GM12878 (cell line): ENCODE measurements at regions not wholly inside any gene's neighbourhood (a gene's known extent, or its start where the extent isn't known, plus 50 kb on each side); places are given as distances from the start of the nearest gene placed in this dataset.

ENCODE experiments used
- ATAC-seq: fragments of 200-7000 bp; cut with Tn5 transposase; 3 replicates; pipeline ENCODE4 v1.9.1; 2020; ENCODE audit warnings: mild to moderate bottlenecking, moderate library complexity
- BruUV-seq: library from RNA; stranded (reverse); fragments of 400-500 nt; replicated peaks from 2 replicates; lab custom pipeline; 2021; lab: Mats Ljungman, UMichigan
- CTCF ChIA-PET: fragments of 300-600 bp; sonication (Branson Sonifier 250); formaldehyde crosslinking; extraction: SDS; loops from one replicate; lab custom pipeline; 2021; ENCODE audit warnings: inconsistent platforms; lab: Yijun Ruan, JAX
- POLR2A ChIA-PET: fragments of 350-600 bp; formaldehyde crosslinking; extraction: SDS; loops from one replicate; lab custom pipeline; 2021; ENCODE audit warnings: inconsistent platforms; lab: Charles Lee
- RAD21 ChIA-PET: fragments of 300-600 bp; sonication (Branson Sonifier 250); formaldehyde crosslinking; loops from one replicate; lab custom pipeline; 2023; ENCODE audit warnings: antibody characterized with exemption; ENCODE audit not compliant: unreplicated experiment; lab: Charles Lee
- SMC1A ChIA-PET: fragments of 300-600 bp; sonication (Branson Sonifier 250); formaldehyde crosslinking; loops from one replicate; lab custom pipeline; 2023; ENCODE audit not compliant: unreplicated experiment, uncharacterized antibody; lab: Charles Lee
- DNase-seq: peaks from one replicate; pipeline ENCODE4 v3.0.0-alpha.2; 2011; ENCODE audit warnings: low read depth, low spot score
- FAIRE-seq: peaks from 3 replicates; lab custom pipeline; 2011; peaks lifted over from hg19 to GRCh38; lab: Jason Lieb, UNC
- H2AFZ ChIP-seq: 2 replicates; pipeline ENCODE4 v1.6.0; 2011; ENCODE audit warnings: low read depth, low read length, control low read depth; ENCODE audit not compliant: control insufficient read depth
- H3K27ac ChIP-seq: 2 replicates; pipeline ENCODE4 v1.5.1; 2011; ENCODE audit warnings: control low read depth; ENCODE audit not compliant: control insufficient read depth, insufficient read depth
- H3K27me3 ChIP-seq, 2 experiments: replicated peaks in 1 of 2; 2 replicates each; pipeline versions ENCODE4 v1.6.0 to v1.6.1; 2011; ENCODE audit warnings: low read length in 1 of 2; ENCODE audit not compliant: control insufficient read depth in 2 of 2, insufficient read depth in 2 of 2
- H3K36me3 ChIP-seq, 2 experiments: 2 replicates each; pipeline ENCODE4 v1.5.1; 2011; ENCODE audit warnings: low read length in 1 of 2; ENCODE audit not compliant: control insufficient read depth in 2 of 2, insufficient read depth in 2 of 2
- H3K4me1 ChIP-seq: 2 replicates; pipeline ENCODE4 v1.6.1; 2011; ENCODE audit warnings: mild to moderate bottlenecking, low read length, moderate library complexity, mixed read lengths; ENCODE audit not compliant: control insufficient read depth, insufficient read depth
- H3K4me2 ChIP-seq: 2 replicates; pipeline ENCODE4 v1.6.0; 2011; ENCODE audit warnings: control low read depth; ENCODE audit not compliant: control insufficient read depth, insufficient read depth
- H3K4me3 ChIP-seq: fragments of 200-600 bp; sonication (generic); 2 replicates; pipeline ENCODE4 v1.5.1; 2016
- H3K79me2 ChIP-seq: 2 replicates; pipeline ENCODE4 v1.6.0; 2011; ENCODE audit warnings: low read length; ENCODE audit not compliant: control insufficient read depth, insufficient read depth
- H3K9ac ChIP-seq: 2 replicates; pipeline ENCODE4 v1.8.0; 2011; ENCODE audit warnings: low read length, control low read depth, mixed read lengths; ENCODE audit not compliant: control insufficient read depth, insufficient read depth
- H3K9me3 ChIP-seq: replicated peaks from 3 replicates; pipeline ENCODE4 v1.5.1; 2011; ENCODE audit warnings: mild to moderate bottlenecking, low read length; ENCODE audit not compliant: control insufficient read depth, insufficient read depth
- H4K20me1 ChIP-seq: 2 replicates; pipeline ENCODE4 v1.6.0; 2011; ENCODE audit not compliant: control insufficient read depth, insufficient read depth
- CBX5 ChIP-seq: sonication (generic); IDR thresholded peaks from 2 replicates; pipeline ENCODE4 v1.6.1; 2016; ENCODE audit warnings: low read depth, moderate library complexity, mild to moderate bottlenecking, inconsistent platforms
- CREB1 ChIP-seq: IDR thresholded peaks from 2 replicates; pipeline ENCODE4 v1.6.1; 2012; ENCODE audit warnings: low read depth, mild to moderate bottlenecking, inconsistent platforms
- IKZF1 ChIP-seq: fragments of 450-650 bp; conservative IDR thresholded peaks from 2 replicates; pipeline ENCODE4 v1.6.1; 2017; ENCODE audit warnings: antibody characterized with exemption, mild to moderate bottlenecking
- JUND ChIP-seq: IDR thresholded peaks from 2 replicates; pipeline ENCODE4 v1.6.1; 2012; ENCODE audit warnings: low read depth, mild to moderate bottlenecking, low read length, improper control_type of control experiment, moderate library complexity
- NFYA ChIP-seq: IDR thresholded peaks from 2 replicates; pipeline ENCODE4 v1.6.1; 2011; ENCODE audit warnings: low read depth, mild to moderate bottlenecking, low read length, improper control_type of control experiment, borderline replicate concordance
- NR2F1 ChIP-seq: fragments of 450-650 bp; conservative IDR thresholded peaks from 2 replicates; pipeline ENCODE4 v1.6.1; 2017; ENCODE audit warnings: mild to moderate bottlenecking
- NRF1 ChIP-seq: conservative IDR thresholded peaks from 2 replicates; pipeline ENCODE4 v1.6.1; 2011; ENCODE audit warnings: mild to moderate bottlenecking, low read depth, low read length, improper control_type of control experiment
- RAD21 ChIP-seq: IDR thresholded peaks from 2 replicates; pipeline ENCODE4 v1.6.1; 2011; ENCODE audit warnings: mild to moderate bottlenecking, low read depth, low read length, moderate library complexity; ENCODE audit not compliant: insufficient read depth
- RAD51 ChIP-seq: fragments of 450-650 bp; IDR thresholded peaks from 2 replicates; pipeline ENCODE4 v1.6.1; 2016; ENCODE audit warnings: moderate library complexity, mild to moderate bottlenecking, inconsistent platforms
- SIX5 ChIP-seq: IDR thresholded peaks from 2 replicates; pipeline ENCODE4 v1.6.1; 2011; ENCODE audit warnings: mild to moderate bottlenecking, low read depth, low read length, moderate library complexity; ENCODE audit not compliant: severe bottlenecking
- SREBF1 ChIP-seq: IDR thresholded peaks from 2 replicates; pipeline ENCODE4 v1.6.1; 2012; ENCODE audit warnings: mild to moderate bottlenecking, low read length
- TBL1XR1 ChIP-seq: IDR thresholded peaks from 2 replicates; pipeline ENCODE4 v1.6.1; 2012; ENCODE audit warnings: low read depth, low read length, improper control_type of control experiment
- YY1 ChIP-seq: IDR thresholded peaks from 2 replicates; pipeline ENCODE4 v1.6.1; 2011; ENCODE audit warnings: low read depth, mild to moderate bottlenecking, low read length
- ZNF274 ChIP-seq: IDR thresholded peaks from one replicate; pipeline ENCODE4 v1.8.0; 2011; ENCODE audit not compliant: insufficient read length, insufficient read depth
- WGBS: methylation state at CpG from one replicate; pipeline ENCODE4 v1.1.6; 2016; ENCODE audit warnings: low lambda C conversion rate; ENCODE audit not compliant: insufficient replicate concordance, insufficient coverage; ENCODE audit errors: missing lambda C conversion rate; 5-methylcytosine and 5-hydroxymethylcytosine counted together
- in situ Hi-C: fragments of 300-500 bp; cut with MboI; formaldehyde crosslinking; loops from 9 replicates; pipeline ENCODE4 v1.14.3; 2018; ENCODE audit warnings: mixed read lengths
- intact Hi-C: fragments of 100-400 bp; cut with micrococcal nuclease; formaldehyde crosslinking; loops from one replicate; pipeline ENCODE4 v1.14.2; 2022; ENCODE audit not compliant: unreplicated experiment
- TF ChIP-seq, protein P1 (sequence below): IDR thresholded peaks from 2 replicates; pipeline ENCODE4 v1.6.1; 2012; ENCODE audit warnings: low read depth, low read length, improper control_type of control experiment
- TF ChIP-seq, protein P2 (sequence below): fragments of 450-650 bp; IDR thresholded peaks from 2 replicates; pipeline ENCODE4 v1.6.1; 2018; ENCODE audit warnings: borderline replicate concordance, mild to moderate bottlenecking; ENCODE audit not compliant: partially characterized antibody
- TF ChIP-seq, protein P3 (sequence below): fragments of 450-650 bp; IDR thresholded peaks from 2 replicates; pipeline ENCODE4 v1.6.1; 2017; ENCODE audit warnings: mild to moderate bottlenecking

DNA sequence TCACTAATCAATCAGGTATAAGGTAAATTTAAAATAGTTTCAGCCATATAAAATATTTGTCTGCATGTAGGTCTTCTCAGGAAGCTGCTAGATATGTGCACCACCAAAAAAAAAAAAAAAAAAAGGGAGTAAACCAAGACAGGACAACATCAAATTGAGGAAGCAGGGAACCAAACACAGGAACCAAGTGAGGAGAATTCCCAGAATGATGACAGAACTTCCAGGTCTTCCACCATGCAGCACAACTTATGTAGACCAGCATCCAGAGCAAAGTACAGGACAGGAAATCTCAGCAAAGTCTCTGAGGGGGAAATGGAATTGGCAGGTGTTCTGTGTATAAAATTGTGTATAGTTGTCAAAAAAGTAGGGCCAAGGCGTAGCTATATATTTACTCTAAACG is 101.2 kb upstream of the CTSC start:
- no peak for DNase-seq
- SMC1A ChIA-PET, result no interaction called here
- Histone ChIP-seq H3K79me2 (no peaks in the 10 kb centered on the region), H3K4me2 (no peak overlapping the region)
- intact Hi-C loops, result loop anchor here (5.0 kb wide), 1 partner anchor 101 kb away; the partner anchor contains the start of gene CTSC
- no peak for TF ChIP-seq RAD51
- TF ChIP-seq, protein P1, sequence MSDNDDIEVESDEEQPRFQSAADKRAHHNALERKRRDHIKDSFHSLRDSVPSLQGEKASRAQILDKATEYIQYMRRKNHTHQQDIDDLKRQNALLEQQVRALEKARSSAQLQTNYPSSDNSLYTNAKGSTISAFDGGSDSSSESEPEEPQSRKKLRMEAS, result no peak
- TF ChIP-seq SIX5, result no peak
- TF ChIP-seq NR2F1, result no peak
- no peak for TF ChIP-seq SREBF1
- no peak for TF ChIP-seq JUND
- TF ChIP-seq NFYA, result no peak
- TF ChIP-seq NRF1, result no peak
- TF ChIP-seq ZNF274, result no peak
- TF ChIP-seq IKZF1, result no peak
- TF ChIP-seq, protein P2, sequence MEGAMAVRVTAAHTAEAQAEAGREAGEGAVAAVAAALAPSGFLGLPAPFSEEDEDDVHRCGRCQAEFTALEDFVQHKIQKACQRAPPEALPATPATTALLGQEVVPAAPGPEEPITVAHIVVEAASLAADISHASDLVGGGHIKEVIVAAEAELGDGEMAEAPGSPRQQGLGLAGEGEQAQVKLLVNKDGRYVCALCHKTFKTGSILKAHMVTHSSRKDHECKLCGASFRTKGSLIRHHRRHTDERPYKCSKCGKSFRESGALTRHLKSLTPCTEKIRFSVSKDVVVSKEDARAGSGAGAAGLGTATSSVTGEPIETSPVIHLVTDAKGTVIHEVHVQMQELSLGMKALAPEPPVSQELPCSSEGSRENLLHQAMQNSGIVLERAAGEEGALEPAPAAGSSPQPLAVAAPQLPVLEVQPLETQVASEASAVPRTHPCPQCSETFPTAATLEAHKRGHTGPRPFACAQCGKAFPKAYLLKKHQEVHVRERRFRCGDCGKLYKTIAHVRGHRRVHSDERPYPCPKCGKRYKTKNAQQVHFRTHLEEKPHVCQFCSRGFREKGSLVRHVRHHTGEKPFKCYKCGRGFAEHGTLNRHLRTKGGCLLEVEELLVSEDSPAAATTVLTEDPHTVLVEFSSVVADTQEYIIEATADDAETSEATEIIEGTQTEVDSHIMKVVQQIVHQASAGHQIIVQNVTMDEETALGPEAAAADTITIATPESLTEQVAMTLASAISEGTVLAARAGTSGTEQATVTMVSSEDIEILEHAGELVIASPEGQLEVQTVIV, result no peak
- TF ChIP-seq, protein P3, sequence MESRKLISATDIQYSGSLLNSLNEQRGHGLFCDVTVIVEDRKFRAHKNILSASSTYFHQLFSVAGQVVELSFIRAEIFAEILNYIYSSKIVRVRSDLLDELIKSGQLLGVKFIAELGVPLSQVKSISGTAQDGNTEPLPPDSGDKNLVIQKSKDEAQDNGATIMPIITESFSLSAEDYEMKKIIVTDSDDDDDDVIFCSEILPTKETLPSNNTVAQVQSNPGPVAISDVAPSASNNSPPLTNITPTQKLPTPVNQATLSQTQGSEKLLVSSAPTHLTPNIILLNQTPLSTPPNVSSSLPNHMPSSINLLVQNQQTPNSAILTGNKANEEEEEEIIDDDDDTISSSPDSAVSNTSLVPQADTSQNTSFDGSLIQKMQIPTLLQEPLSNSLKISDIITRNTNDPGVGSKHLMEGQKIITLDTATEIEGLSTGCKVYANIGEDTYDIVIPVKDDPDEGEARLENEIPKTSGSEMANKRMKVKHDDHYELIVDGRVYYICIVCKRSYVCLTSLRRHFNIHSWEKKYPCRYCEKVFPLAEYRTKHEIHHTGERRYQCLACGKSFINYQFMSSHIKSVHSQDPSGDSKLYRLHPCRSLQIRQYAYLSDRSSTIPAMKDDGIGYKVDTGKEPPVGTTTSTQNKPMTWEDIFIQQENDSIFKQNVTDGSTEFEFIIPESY, result no peak
- no peak for TF ChIP-seq RAD21
- no peak for TF ChIP-seq YY1
- no peak for TF ChIP-seq CREB1
- no peak for TF ChIP-seq CBX5
- no peak for TF ChIP-seq TBL1XR1
- TF ChIP-seq, all 136 proteins: peak for 0
- no TSS peak for BruUV-seq
- ATAC-seq (no peak), FAIRE-seq (no peak)
- H3K4me1 ChIP-seq, result peaks cover 26% of the 10 kb centered on the region
- no peak overlapping the region for H2AFZ ChIP-seq
- no peak overlapping the region for H3K27ac ChIP-seq
- no peak overlapping the region for H3K9ac ChIP-seq
- ChIA-PET CTCF (no interaction called here), POLR2A (interaction anchor here (0.6 kb wide), 1 partner anchor 57 kb away, joined by 4 read pairs; no protein-coding TSS in a partner anchor), RAD21 (no interaction called here)
- WGBS, result 70% methylated on average over 2 of the region's 2 CpGs
- H3K36me3 ChIP-seq, result no peaks in the 10 kb centered on the region; a peak in 1 of 4 replicates
- H3K4me3 ChIP-seq, result no peak overlapping the region
- no peaks in the 10 kb centered on the region for H3K27me3 ChIP-seq
- H4K20me1 ChIP-seq, result no peaks in the 10 kb centered on the region
- H3K9me3 ChIP-seq, result peaks cover 25% of the 10 kb centered on the region
- in situ Hi-C loops, result no loop called here
